ENCODE measurements at regions not wholly inside any gene's neighbourhood (a gene's known extent, or its start where the extent isn't known, plus 50 kb on each side); places are given as distances from the start of the nearest gene placed in this dataset.

DNA sequence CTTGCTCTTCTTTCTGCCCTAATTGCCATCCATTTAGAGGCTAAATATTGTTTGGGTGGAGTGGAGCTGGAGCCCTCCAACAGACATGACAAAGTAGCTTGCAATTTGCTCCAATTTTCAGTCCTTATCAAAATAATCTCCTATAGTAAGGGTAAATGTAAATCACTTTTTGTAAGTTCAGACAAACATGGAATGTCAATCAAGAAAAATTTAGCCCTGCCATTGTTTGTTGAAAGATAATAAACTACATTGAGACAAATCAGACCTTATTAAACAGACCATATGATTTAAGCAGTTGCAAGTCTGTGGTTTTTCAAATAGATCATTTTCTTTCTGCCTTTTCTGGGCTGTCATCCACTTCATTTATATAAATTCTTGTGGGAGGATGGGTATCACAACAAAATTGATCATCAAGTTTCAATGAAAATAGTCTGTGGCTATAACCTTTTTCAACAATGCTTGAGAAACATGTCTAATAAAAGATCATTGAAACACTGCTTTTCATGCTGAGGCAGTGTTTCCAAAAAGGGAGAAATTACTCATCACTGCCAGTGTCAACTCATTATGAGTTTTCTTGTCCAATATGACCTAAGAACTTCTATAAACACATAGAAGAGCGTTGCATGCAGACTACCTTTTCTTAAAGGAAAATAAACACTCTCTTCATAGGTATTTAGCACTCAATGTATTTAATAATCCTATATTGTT lies 1152.0 kb upstream of the B3GALT2 start:
- no peak for DNase-seq (ENCODE audit: low spot score)

DNA sequence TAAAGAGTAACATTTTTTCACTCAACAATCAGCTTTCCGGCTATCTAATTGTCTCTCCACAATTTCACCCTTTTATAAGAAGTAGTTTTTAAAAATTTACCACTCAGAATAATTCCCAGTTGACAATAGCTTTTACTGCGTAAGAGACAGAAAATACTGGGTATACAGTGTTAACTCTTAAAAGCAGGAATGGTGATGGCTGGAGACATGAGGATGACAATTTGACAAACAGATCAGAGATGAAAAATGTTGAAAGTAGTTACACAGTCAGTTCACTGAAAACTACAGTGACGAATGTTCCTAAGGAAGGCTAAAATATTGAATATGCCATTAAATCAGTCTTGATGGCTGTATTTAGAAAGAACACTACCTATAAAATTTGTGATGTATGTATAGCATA lies 1146.8 kb upstream of the B3GALT2 start:
- no peak for DNase-seq (ENCODE audit: low spot score)

DNA sequence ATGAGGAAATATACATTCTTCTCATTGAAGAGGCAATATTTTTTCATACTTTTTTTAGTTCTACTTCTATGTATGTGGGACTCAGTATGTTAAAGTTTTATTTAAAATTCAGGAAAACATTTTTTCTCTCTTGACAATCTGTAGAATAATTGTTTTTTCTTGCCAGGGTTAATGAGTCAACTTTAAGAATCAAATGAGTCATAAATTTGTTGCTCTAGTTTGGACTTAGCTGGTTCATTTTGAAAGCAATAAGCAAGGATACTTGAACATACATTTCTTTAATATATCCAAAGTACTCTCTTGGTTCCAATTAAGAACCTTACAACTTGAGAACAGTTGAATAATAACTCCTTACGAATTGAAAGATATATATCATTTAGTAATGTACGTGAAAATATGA lies 1145.3 kb upstream of the B3GALT2 start:
- no peak for DNase-seq (ENCODE audit: low spot score)

DNA sequence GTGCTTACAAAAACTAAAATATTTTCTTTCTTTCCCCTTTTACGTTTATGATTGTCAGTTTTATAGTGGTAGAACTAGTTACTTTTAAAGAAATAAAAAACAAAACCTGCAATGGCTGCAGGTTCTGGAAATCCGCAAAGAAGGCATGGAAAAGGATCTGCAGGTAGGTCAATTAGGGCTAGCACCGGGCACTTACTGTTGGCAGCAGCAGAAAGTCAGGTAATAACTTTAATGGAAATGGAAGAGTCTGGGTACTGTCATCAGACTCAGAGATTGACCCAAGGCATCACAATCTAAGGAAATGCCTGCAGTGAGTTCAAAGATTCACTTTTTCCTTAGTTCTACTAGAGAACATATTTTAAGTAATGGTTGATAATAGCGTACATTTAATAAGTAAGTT lies 1136.3 kb upstream of the B3GALT2 start:
- no peak for DNase-seq (ENCODE audit: low spot score)

DNA sequence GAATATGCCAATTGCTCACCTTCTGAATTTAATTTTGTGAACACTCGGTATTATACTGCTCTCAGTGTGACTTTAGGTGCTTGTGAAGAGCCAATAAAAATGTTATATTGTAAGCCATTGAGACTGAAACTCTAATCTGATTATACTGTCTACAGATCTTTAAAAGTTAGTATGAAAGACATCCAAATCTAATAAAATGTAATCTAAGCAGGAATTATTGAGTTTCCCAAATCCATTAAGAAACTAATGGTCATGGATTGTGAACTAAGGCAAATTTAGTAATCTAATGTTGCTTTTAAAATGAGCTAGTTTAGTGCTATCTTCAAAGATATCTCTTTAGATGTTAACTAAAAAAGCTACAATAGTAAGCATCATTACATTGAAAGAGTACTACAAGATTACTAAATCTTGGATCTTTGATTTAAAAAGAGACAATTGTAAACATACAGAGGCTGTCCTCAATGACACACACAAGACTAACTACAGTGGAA lies 1132.4 kb upstream of the B3GALT2 start:
- no peak for DNase-seq (ENCODE audit: low spot score)

DNA sequence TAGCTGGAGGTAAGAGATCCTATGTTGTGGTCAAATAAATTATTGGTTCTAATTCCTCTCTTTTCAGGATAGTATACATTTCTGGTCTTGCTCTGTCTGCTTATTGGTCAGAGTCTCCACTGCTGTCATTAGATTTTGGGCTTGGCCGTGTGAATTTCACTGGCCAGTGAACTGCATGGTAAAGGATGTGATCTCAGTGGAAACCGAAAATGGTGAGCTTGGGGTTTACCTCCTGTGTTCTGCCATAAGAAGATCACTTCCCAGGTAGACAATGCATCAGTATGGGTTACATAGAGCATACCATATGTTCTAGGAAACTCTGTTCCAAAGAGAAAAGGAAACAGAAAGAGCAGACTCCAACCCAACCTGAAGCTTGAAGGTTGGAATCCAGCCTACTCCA lies 1123.3 kb upstream of the B3GALT2 start:
- DNase-seq (ENCODE audit: low spot score) = no peak

DNA sequence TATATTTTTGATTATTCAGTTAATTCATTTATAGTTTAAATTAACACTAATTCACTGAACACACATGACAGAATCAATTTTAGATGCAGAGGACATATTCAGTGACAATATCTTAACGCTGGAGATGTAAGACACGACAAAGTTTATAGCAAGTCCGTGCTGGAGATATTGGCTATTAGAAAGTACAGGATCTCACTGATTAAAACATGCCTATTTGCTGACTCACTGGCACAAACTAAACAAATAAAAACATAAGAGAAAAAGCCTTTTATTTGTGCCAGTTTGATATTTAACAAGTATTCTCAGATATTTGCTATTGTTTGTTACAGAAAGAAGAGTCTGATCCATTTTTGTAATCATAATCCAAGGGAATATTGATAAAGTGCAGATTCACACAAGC lies 1122.9 kb upstream of the B3GALT2 start:
- no peak for DNase-seq (ENCODE audit: low spot score)

DNA sequence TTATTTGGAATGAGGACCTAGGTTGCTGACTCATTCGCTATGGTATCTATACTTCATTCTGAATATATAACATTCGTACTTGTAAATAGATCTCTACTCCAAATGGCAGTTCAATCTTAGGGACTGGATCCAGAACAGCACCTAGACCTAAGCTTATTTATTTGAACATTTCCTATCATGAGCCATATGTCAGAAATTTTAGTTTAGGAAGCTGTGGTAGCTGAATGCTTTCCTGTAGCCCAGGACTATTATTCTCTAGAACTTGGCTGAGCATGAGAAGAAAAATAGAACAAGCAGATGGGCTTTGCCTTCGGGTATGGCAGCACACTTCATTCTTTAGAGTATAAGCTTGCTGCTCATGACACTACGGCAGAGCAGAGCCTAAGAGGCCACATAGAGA lies 1114.4 kb upstream of the B3GALT2 start:
- no peak for DNase-seq (ENCODE audit: low spot score)

DNA sequence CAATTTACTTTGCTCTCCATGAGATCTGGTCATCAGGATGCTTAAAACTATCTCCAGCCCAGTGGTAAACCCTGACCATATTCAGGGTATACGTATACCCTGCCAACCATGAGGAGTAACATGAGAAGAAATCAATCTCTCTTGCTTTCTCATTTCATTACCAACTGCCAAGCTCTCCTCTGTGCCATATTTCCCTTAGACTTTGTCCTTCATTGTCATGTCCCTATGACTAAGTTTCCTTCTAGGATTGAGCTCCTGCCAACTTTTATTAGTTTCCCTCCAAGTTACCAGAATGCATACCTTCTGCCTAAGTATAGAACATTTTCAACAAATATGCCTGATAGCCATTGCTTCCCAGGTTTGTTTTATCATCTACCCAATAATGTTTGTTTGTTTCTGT lies 1113.9 kb upstream of the B3GALT2 start:
- no peak for DNase-seq (ENCODE audit: low spot score)

DNA sequence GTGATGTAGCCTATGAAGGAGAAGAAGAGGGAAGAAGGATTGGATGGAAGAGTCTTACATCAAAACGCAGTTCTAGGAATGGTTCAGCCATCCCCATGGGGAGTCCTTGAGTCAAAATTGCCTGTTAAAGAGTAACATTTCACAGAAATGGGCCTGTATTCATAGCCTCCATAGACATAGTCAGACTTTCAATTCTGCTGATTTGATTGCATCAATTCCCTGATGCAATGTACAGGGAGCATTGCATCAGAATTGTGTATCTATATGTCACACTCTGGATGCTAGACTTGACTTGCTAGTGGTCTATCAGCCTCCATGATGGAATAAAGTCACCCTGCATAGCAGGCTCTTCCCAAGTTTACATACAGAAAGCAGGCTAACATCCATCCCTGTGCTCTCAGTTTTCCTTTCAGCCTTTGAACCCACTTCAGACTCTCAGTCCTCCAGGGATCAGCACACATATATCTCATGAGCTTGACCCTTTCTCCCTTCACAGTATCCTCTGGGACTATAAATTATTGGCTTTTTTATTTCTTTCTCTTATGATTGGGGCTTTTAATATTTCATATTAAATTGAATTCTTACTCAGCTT lies 1111.7 kb upstream of the B3GALT2 start:
- no peak for DNase-seq (ENCODE audit: low spot score)

DNA sequence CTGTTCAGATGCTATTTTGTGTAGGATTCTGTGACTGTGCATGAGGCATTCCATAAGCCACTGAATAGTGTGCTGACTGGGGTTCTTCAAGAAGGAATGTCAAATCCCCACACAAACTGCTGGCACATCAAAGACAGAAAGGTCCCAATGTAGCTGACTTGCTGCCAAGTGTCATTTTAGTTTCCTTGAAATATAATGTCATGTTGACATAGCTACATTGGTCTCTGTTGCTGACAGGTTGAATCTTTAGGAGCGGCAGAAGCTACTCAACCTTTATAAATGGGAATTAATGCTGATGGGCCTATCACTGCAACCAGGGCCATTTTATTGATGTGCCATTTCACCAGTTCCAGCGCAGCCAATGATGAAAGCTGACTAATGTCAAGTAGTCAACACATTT lies 1110.7 kb upstream of the B3GALT2 start:
- no peak for DNase-seq (ENCODE audit: low spot score)

DNA sequence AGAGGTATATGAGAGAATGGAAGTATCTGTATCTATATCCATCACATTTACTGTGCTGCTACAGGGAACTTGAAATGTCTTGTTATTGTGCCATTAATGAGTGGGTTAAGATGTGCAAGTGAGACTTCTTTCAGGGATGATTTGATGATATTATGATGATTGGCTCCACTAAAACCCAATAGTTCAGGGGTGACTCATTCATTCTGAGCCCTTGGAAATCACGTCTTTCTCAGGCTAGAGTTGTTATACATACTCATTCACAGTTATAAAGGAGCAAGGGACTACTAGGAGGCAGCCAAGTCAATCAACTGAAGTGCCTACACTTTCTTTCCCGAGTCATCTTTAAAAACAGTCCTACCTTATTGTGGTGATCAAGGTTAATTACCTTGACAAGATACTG lies 1109.8 kb upstream of the B3GALT2 start:
- DNase-seq (ENCODE audit: low spot score) = no peak

DNA sequence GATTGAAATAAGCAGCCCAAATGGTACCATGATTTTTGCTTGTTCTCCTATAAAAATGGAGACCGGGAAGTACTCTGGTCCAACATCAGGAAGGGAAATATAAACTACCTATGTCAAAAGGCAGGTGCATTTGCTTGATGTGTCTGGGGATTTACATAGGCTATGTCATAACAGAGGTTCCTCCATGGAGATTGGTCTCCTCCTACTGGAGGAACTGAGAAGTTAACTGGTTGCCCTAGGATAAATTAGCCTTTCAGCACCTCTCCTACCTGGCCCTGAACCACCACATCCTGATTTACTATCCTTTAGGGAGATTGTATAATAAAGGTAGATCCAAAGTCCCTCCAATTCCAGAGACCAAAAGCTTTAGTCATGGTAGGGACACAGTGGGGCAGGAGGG lies 1109.3 kb upstream of the B3GALT2 start:
- no peak for DNase-seq (ENCODE audit: low spot score)

DNA sequence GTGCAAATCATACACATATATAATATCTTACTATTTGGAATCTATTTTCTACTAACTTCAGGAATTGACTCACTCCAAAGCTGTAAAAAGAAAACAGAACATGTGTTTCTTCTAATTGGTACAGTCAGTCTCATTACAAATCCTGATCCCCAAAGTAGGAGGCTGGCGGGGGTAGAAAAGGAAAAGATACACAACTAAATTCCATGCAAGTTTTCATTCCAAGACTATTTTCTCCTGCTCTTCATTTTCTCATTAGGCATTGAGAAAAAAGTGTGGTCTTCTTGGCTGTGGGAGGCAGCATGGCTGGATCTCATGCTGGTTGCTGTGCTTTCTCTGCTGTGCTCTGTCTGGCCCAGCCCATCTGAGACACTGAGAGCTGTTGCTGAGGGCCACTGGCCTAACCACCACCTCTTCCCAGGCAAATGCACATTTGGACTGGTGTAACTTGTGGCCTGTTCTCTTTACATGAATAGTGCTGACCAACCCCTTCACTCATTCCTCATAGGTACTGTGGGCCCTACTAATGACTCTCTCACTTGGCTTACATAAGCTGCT lies 1107.5 kb upstream of the B3GALT2 start:
- no peak for DNase-seq (ENCODE audit: low spot score)

DNA sequence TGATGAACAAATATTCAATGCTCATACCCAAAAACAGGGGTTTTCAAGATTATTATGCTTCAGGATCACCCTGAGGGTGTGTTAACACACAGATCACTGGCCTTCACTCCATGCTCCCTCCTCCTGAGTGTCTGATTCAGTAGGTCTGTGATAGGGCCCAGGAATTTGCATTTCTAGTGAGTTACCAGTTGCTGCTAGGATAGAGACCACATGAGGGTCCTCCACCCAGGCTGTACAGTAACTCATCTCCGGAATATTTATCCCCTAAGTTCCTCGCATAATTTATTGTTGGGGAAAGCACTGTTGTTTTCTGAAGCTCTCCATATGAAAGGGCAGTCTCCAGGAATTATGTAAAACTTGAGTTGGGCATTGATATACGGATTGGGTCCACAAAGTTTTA lies 1106.6 kb upstream of the B3GALT2 start:
- no peak for DNase-seq (ENCODE audit: low spot score)

DNA sequence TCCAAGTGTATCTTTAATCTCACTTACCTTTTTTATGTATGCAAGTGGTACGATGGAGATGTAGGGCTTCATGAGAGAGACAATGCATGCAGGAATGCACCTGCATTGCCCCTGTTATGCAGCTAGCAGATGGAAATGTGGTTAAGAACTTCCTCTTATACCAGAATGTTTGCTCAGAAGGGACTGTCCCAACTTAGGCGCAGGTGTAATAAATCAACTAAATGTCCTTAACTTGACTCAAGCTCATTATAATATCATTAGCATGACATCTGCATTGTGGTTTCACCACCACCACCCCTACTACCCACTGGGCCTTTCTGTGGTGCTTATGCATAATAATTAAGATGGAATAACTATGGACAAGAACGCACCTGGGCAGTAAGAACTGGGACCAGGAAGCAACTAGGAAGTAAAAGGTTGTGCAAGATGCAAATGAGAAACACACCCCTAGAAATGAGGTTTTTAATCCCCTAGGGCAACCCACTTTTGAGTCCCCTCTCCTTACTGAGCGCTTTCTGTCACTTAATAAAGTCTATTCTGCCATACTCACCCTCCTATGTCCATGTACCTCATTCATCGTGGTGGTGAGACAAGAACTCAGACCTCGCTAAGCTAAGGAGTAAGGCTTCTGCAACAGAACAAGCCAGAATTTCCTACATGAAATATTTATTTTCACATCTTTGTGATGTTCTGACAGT lies 1103.3 kb upstream of the B3GALT2 start:
- DNase-seq (ENCODE audit: low spot score) = no peak

DNA sequence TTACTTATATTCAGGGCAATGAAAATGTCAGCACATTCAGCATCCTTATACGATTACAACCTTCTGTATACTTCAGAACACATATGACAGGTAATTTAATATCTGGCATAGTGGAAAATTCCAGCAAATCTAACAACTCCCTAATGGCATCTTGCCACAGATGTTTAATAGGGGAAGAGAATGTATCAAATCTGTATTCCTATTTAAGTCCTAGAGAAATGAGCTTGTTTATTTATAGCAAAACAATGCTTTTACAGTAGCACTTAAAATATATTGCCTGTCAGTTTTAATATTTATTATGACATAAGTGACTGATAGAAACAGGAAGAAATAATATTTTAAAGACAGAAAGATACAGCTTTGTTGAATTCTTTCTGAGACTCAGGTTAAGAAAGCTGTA lies 1101.8 kb upstream of the B3GALT2 start:
- no peak for DNase-seq (ENCODE audit: low spot score)

DNA sequence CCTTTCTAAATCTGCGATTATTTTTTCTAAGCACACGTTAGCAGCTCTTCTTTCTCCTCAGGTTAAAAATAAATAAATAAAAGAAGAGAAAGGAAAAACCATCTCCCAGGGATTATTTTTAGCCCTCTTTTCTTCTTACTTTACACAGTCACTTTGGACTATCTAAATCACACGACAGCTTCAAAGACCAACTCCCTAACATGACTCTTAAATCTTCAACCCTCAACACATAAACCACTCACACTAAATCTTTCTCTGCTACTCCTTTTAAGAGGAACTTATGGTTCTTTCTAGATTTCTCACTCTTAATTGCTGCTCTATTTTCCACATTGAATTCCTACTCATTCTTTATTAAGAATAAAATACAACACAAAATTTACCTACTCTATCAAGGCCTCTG lies 1095.0 kb upstream of the B3GALT2 start:
- no peak for DNase-seq (ENCODE audit: low spot score)

DNA sequence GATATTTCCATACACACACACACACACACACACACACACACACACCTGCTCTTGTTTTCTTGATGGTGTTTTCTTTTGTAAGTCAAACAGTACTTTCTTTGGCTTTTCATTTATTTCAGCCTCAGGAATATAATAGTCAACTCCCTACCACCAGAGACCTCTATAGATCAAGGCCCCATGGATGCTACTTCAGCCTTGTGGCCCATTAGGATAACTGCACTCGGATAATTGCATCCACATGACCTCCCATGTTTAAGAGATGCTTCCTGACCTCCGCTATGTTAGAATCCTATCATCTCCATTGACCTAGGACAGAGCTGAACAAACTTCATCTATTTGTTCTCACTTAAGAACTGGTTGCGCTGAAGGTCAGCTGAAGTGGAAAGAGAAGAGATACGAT lies 1094.0 kb upstream of the B3GALT2 start:
- no peak for DNase-seq (ENCODE audit: low spot score)

DNA sequence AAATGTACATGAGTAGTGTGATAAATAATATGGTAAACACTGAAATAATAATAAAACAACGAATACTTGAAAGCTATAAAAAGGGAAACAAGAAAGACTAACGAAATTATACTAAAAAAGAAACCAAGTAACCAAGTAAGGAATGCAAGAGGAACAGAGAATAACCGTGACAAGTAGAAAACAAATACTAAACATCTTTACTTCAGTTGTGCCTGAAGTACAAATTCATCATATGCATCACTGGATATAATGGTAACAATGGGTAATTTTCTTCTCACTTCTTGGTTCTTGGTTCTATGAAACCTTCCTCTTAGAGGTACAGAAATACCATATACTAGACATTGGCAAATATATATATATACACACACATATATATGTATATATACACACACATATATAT lies 1093.6 kb upstream of the B3GALT2 start:
- DNase-seq (ENCODE audit: low spot score) = no peak

DNA sequence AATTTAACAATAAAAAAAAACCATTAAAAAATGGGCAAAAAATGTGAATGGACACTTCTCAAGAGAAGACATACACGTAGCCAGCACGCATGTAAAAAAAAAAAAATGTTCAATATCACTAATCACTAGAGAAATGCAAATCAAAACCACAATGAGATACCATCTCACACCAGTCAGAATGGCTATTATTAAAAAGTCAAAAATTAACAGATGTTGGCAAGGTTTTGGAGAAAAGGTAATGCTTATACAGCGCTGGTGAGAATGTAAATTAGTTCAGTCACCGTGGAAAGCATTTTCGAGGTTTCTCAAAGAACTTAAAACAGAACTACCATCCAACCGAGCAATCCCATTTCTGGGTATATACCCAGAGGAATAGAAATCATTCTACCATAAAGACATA lies 1091.5 kb upstream of the B3GALT2 start:
- DNase-seq (ENCODE audit: low spot score) = no peak

DNA sequence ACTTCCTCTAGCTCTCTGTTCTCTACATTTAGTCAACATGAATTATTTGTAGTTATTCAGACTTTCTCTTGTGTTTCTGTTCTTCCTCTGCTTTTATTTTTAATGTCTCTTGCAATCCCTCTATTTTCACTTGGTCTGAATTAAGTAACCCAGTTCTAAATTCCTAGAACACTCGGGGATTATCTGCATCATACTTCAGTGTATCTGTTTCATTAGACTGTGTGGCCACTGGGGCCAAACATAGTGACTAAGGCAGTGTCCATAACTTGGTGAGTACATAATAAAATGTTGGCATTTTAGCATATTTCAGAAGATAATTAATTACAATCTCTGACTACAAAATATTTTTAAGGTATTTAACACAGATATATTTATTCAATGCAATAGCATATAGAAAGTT lies 1087.2 kb upstream of the B3GALT2 start:
- DNase-seq (ENCODE audit: low spot score) = no peak

DNA sequence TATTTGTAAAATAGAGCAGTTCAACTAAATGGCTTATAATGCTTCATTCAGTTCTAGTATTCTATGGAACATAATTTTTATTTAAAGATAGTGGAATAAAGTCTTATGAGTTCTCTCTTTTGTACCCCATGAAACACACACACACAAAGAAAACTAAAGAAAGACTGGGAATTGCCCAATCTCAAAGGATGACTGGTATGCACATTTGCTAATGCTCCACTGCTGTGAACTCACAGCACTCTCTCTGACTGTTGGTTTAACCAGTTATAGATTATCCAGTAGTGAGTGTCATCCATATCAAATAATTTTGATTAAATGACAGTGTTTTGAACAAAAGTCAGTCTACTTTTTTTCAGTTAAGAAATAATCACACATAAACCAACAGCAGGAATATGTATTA lies 1082.4 kb upstream of the B3GALT2 start:
- no peak for DNase-seq (ENCODE audit: low spot score)

All from left forelimb (tissue), 1 donor.